Smooth muscle cell (in vitro differentiated cells): ENCODE measurements at regions not wholly inside any gene's neighbourhood (a gene's known extent, or its start where the extent isn't known, plus 50 kb on each side); places are given as distances from the start of the nearest gene placed in this dataset.

Source experiments
- DNase-seq: peaks from one replicate; lab custom pipeline; 2025; ENCODE audit not compliant: unreplicated experiment; lab: John Stamatoyannopoulos, UW
- H2AFZ ChIP-seq: fragments of 200-600 bp; sonication (generic); 2 replicates; pipeline ENCODE4 v1.6.0; 2016; ENCODE audit warnings: antibody characterized with exemption, low read depth, mild to moderate bottlenecking
- H3F3A ChIP-seq: fragments of 200-600 bp; sonication (generic); 2 replicates; pipeline ENCODE4 v1.6.0; 2017; ENCODE audit warnings: antibody characterized with exemption, low read depth
- H3K27ac ChIP-seq: fragments of 200-600 bp; sonication (generic); 2 replicates; pipeline ENCODE4 v1.5.1; 2016; ENCODE audit warnings: low read depth, mild to moderate bottlenecking
- H3K27me3 ChIP-seq: fragments of 200-600 bp; sonication (generic); 2 replicates; pipeline ENCODE4 v1.6.1; 2016; ENCODE audit warnings: low read depth, mild to moderate bottlenecking
- H3K36me3 ChIP-seq: fragments of 200-600 bp; sonication (generic); 2 replicates; pipeline ENCODE4 v1.5.1; 2016; ENCODE audit warnings: low read depth
- H3K4me1 ChIP-seq: fragments of 200-600 bp; sonication (generic); 2 replicates; pipeline ENCODE4 v1.5.1; 2016; ENCODE audit warnings: low read depth
- H3K4me2 ChIP-seq: fragments of 200-600 bp; sonication (generic); 2 replicates; pipeline ENCODE4 v1.6.0; 2016; ENCODE audit warnings: mild to moderate bottlenecking
- H3K4me3 ChIP-seq: fragments of 200-600 bp; sonication (generic); 2 replicates; pipeline ENCODE4 v1.5.1; 2016; ENCODE audit warnings: mild to moderate bottlenecking
- H3K79me2 ChIP-seq: fragments of 200-600 bp; sonication (generic); 2 replicates; pipeline ENCODE4 v1.6.0; 2016; ENCODE audit warnings: low read depth, mild to moderate bottlenecking
- H3K9ac ChIP-seq: fragments of 200-600 bp; sonication (generic); 2 replicates; pipeline ENCODE4 v1.6.0; 2016; ENCODE audit warnings: low read depth
- H3K9me3 ChIP-seq: fragments of 200-600 bp; sonication (generic); replicated peaks from 2 replicates; pipeline ENCODE4 v1.5.1; 2016; ENCODE audit warnings: low read depth
- H4K20me1 ChIP-seq: fragments of 200-600 bp; sonication (generic); 2 replicates; pipeline ENCODE4 v1.6.0; 2016; ENCODE audit warnings: low read depth
- WGBS: methylation state at CpG from one replicate; pipeline ENCODE4 v1.1.7; 2016; ENCODE audit warnings: low lambda C conversion rate; 5-methylcytosine and 5-hydroxymethylcytosine counted together
- TF ChIP-seq, protein P1 (sequence below): fragments of 200-600 bp; sonication (generic); IDR thresholded peaks from 2 replicates; pipeline ENCODE4 v1.5.1; 2017; ENCODE audit warnings: borderline replicate concordance, mild to moderate bottlenecking, antibody characterized with exemption; ENCODE audit not compliant: insufficient read depth, poor library complexity, severe bottlenecking

DNA sequence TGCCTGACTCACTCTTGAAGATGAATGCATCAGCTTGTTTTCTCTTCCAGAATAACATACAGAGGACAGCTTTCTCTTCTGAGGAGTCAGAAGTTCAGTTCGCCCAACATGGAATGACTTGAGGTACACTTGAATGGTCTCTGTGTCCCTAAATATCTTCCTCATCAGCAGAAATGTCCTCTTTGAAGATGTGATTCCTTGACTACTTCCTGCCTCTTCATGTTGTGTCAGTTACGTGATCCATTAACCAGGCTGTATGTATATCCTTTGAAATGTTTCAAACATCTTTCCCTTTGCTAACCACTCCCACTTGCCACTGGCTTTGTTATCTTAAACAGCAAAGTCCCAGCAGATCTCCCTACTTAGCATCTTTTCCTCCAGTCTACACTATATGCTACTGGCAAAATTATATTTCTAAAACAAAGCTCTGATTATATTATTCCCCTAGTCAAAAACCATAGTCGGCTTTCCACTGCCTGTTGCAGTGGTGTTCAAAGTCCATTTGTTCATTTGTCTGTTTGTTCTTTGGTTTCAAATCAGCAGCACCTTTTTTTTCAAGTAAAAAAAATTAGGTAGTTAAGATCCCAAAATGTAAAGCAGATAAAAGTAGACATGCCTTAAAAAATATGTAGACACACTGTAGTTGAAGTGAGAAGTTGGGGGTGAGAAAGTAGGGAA is 82.1 kb upstream of the PAK3 start:
- Histone ChIP-seq H3K36me3 (no peaks in the 10 kb centered on the region), H3K9ac (no peak overlapping the region), H2AFZ (no peak overlapping the region), H3K4me3 (no peak overlapping the region), H3K27me3 (peaks cover 5% of the 10 kb centered on the region), H3K4me2 (no peak overlapping the region), H3K9me3 (no peaks in the 10 kb centered on the region), H3K79me2 (no peaks in the 10 kb centered on the region), H3K27ac (no peak overlapping the region), H3F3A (no peaks in the 10 kb centered on the region), H3K4me1 (no peaks in the 10 kb centered on the region), H4K20me1 (no peaks in the 10 kb centered on the region)
- WGBS: 70% methylated on average over 3 of the region's 3 CpGs
- no peak for DNase-seq
- TF ChIP-seq, protein P1, sequence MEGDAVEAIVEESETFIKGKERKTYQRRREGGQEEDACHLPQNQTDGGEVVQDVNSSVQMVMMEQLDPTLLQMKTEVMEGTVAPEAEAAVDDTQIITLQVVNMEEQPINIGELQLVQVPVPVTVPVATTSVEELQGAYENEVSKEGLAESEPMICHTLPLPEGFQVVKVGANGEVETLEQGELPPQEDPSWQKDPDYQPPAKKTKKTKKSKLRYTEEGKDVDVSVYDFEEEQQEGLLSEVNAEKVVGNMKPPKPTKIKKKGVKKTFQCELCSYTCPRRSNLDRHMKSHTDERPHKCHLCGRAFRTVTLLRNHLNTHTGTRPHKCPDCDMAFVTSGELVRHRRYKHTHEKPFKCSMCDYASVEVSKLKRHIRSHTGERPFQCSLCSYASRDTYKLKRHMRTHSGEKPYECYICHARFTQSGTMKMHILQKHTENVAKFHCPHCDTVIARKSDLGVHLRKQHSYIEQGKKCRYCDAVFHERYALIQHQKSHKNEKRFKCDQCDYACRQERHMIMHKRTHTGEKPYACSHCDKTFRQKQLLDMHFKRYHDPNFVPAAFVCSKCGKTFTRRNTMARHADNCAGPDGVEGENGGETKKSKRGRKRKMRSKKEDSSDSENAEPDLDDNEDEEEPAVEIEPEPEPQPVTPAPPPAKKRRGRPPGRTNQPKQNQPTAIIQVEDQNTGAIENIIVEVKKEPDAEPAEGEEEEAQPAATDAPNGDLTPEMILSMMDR: no peak

DNA sequence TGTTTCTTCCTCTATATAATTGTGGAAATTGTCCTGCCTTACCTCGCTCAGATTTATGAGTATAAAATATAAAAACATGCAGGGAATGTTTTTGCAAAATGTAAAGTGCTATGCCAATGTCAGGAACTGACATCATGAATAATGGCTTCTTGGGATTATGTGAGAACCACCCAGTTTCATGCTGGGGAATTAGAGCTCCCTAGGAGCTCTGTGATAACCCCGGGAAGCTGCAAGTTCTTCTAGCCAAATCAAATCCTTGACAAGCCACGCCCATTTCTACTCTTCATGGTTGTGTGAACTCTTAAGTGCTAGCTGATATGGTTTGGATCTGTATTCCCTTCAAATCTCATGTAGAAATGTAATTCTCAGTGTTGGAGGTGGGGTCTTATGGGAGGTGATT is 85.9 kb upstream of the PAK3 start:
- Histone ChIP-seq H3K4me1 (no peaks in the 10 kb centered on the region), H2AFZ (no peak overlapping the region), H4K20me1 (no peaks in the 10 kb centered on the region), H3K4me2 (no peak overlapping the region), H3K9me3 (no peaks in the 10 kb centered on the region), H3K9ac (no peak overlapping the region), H3K36me3 (no peaks in the 10 kb centered on the region), H3K27me3 (peaks cover 5% of the 10 kb centered on the region), H3K4me3 (no peak overlapping the region), H3F3A (no peaks in the 10 kb centered on the region), H3K79me2 (no peaks in the 10 kb centered on the region), H3K27ac (no peak overlapping the region)
- 70% methylated on average over 3 of the region's 3 CpGs for WGBS
- TF ChIP-seq, protein P1: no peak
- DNase-seq: no peak

DNA sequence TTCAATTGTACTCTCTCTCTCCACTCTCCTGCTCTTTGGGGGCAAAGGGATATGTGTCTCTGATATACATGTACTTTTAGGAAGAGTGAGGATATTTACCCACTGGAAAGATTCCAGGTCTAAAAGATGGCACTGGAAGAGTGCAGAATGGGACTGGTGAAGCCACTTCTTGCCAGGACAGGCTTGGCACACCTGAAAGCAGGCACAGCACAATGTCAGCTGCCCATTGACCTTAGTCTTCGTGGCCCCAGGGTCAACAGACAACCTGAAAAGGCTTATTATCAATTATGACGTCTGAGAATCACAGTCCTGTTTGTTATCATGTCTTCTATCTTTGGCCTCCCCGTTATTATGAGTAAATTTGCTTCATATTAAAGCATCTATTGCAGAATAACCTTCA is 86.7 kb upstream of the PAK3 start:
- Histone ChIP-seq H3K36me3 (no peaks in the 10 kb centered on the region), H3F3A (no peaks in the 10 kb centered on the region), H3K9ac (no peak overlapping the region), H4K20me1 (no peaks in the 10 kb centered on the region), H2AFZ (no peak overlapping the region), H3K4me2 (no peak overlapping the region), H3K4me1 (peaks cover 5% of the 10 kb centered on the region), H3K9me3 (no peaks in the 10 kb centered on the region), H3K27me3 (peaks cover 5% of the 10 kb centered on the region), H3K79me2 (no peaks in the 10 kb centered on the region), H3K4me3 (no peak overlapping the region), H3K27ac (no peak overlapping the region)
- no peak for DNase-seq
- 37% methylated on average over 3 of the region's 3 CpGs for WGBS
- TF ChIP-seq, protein P1: no peak

DNA sequence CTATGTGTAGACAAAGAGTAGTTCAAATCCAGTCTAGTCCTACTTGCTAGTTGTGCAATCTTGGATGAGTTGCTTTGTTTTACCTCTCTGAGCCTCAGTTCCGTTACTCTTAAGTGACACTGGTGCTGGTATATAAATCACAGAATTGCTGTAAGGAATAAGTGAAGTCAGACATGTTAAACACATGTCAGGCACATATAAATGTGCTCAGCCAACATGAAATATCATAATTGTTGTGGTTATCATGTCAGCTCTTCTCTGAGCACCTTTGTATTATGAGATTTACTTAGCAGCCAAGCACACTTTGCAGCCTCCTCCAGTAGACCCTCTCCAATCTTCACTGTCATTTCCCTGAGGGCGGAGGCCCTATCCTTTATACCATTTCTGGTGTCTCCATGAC is 87.9 kb upstream of the PAK3 start:
- H3K9ac ChIP-seq: no peak overlapping the region
- no peak overlapping the region for H3K27ac ChIP-seq
- no peaks in the 10 kb centered on the region for H4K20me1 ChIP-seq
- H3K4me2 ChIP-seq: no peak overlapping the region
- TF ChIP-seq, protein P1: no peak
- H3F3A ChIP-seq: no peaks in the 10 kb centered on the region
- H3K4me3 ChIP-seq: no peak overlapping the region
- H3K4me1 ChIP-seq: peaks cover 8% of the 10 kb centered on the region
- 63% methylated on average over 2 of the region's 2 CpGs for WGBS
- no peak overlapping the region for H2AFZ ChIP-seq
- H3K9me3 ChIP-seq: no peaks in the 10 kb centered on the region
- peaks cover 5% of the 10 kb centered on the region for H3K27me3 ChIP-seq
- DNase-seq: no peak
- no peaks in the 10 kb centered on the region for H3K36me3 ChIP-seq
- no peaks in the 10 kb centered on the region for H3K79me2 ChIP-seq
